ENCODE measurements at regions not wholly inside any gene's neighbourhood (a gene's known extent, or its start where the extent isn't known, plus 50 kb on each side); places are given as distances from the start of the nearest gene placed in this dataset.

DNA sequence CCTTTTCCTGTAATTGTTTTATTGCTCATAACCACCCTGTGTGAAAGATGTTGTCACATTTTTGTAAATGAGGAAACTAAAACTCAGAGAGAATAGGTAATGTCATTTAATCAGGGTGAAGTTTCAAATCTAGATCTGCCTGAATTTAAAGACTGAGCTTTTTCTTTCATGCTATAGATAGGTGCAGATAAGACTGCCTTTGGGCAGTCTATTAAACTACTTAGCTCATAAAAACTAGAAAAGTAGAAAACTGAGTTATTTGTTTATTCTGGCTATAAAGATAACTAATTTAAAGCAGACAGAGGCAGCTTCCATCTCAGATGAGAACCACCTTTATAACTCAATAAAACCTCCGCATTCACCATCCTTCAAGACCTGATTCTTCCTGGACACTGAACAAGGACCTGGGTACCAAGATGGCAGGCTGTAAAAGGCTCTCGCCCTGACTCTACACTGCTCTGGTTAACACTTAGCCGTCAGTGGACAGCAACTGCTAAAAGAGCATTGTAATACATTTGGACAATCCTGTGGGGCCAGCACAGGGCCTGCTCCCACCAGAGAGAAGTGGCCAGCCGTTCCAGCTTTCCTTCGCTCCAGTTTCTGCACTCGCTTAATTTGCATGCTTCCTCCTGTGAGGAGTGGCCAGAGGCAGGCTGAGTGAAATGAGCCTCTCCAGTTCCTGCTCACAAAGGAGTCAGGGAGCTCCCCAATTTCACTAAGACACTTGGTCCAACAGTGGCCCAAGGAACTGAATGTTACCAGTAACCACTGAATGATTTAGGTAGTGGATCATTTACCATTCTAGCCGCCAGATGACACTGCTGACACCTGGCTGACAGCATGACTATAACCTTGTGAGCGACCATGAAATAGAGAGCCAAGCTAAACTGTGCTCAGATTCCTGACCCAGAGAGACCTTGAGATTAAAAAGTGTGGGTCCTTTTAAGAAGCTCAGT, 566.4 kb downstream of the EFNA5 start:
- TF ChIP-seq, protein P1, sequence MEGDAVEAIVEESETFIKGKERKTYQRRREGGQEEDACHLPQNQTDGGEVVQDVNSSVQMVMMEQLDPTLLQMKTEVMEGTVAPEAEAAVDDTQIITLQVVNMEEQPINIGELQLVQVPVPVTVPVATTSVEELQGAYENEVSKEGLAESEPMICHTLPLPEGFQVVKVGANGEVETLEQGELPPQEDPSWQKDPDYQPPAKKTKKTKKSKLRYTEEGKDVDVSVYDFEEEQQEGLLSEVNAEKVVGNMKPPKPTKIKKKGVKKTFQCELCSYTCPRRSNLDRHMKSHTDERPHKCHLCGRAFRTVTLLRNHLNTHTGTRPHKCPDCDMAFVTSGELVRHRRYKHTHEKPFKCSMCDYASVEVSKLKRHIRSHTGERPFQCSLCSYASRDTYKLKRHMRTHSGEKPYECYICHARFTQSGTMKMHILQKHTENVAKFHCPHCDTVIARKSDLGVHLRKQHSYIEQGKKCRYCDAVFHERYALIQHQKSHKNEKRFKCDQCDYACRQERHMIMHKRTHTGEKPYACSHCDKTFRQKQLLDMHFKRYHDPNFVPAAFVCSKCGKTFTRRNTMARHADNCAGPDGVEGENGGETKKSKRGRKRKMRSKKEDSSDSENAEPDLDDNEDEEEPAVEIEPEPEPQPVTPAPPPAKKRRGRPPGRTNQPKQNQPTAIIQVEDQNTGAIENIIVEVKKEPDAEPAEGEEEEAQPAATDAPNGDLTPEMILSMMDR (IDR thresholded peaks at IDR 0.05): no peak
- TF ChIP-seq POLR2A (IDR thresholded peaks at IDR 0.05): no peak

Measured in stomach (tissue), 4 donors.